ENCODE measurements at regions not wholly inside any gene's neighbourhood (a gene's known extent, or its start where the extent isn't known, plus 50 kb on each side); places are given as distances from the start of the nearest gene placed in this dataset.

DNA sequence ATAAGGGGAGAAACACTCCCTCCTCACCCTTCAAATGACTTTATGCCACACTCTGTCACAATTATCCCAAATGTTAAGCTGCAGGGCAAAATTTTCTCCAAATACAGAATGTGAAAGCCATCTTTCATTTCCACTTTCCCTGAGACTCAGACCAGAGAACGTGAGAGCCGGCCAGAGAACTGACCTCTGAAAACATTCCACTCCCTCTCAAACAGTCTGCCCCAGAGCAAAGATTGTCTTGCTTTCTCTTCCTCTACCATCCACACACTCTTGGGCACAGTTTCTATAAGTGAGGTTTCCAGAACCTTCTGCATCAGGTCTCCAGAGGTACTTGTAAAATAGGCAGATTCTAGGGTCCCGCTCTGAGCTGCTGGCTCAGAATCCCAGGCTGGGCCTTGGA lies 278.1 kb downstream of the FRK start:
- Histone ChIP-seq H3K14ac (ENCODE audit: low read length) (no peak overlapping the region), H3K27ac (ENCODE audit: low read depth, low read length) (no peak overlapping the region), H2BK120ac (ENCODE audit: insufficient read depth, low read length, poor library complexity) (no peak overlapping the region), H4K12ac (ENCODE audit: low read depth, low read length) (no peak overlapping the region), H3K4me1 (ENCODE audit: control insufficient read depth in 1 of 2, insufficient read depth in 2 of 2, low read length in 2 of 2) (no peaks in the 10 kb centered on the region), H3K4me2 (ENCODE audit: low read length) (no peak overlapping the region), H4K91ac (ENCODE audit: low read depth, low read length) (no peak overlapping the region), H3K79me2 (ENCODE audit: control insufficient read depth, insufficient read depth, low read length, poor library complexity) (no peaks in the 10 kb centered on the region), H3K79me1 (ENCODE audit: low read length) (no peaks in the 10 kb centered on the region), H2BK5ac (ENCODE audit: low read depth, low read length, poor library complexity) (no peak overlapping the region), H3K27me3 (ENCODE audit: insufficient read depth, low read length) (no peaks in the 10 kb centered on the region), H2AFZ (ENCODE audit: insufficient read depth, low read length, poor library complexity) (no peak overlapping the region), H3K4me3 (ENCODE audit: low read depth, low read length) (no peak overlapping the region), H3K23ac (ENCODE audit: low read length) (no peak overlapping the region), H3K9ac (ENCODE audit: low read length) (no peak overlapping the region), H2BK12ac (ENCODE audit: low read length) (no peak overlapping the region), H3K36me3 (ENCODE audit: control insufficient read depth in 1 of 2, insufficient read depth in 2 of 2, low read length in 2 of 2) (no peaks in the 10 kb centered on the region), H3K4ac (ENCODE audit: low read depth, low read length) (no peak overlapping the region), H3K18ac (ENCODE audit: low read length) (no peak overlapping the region), H3K9me3 (ENCODE audit: insufficient read depth, low read depth, low read length) (no peaks in the 10 kb centered on the region), H4K8ac (ENCODE audit: low read depth, low read length) (no peak overlapping the region), H2AK5ac (ENCODE audit: low read length) (no peak overlapping the region)
- no peak for DNase-seq
- WGBS (ENCODE audit: extremely low coverage, insufficient coverage, insufficient read length): no CpG with 5 or more reads among the region's 3 CpGs

GRCh38 chr6:115773741-115774140 lies 286.9 kb downstream of the FRK start:
- H3K23ac ChIP-seq (ENCODE audit: low read length): no peak overlapping the region
- H3K79me2 ChIP-seq (ENCODE audit: control insufficient read depth, insufficient read depth, low read length, poor library complexity): no peaks in the 10 kb centered on the region
- no peaks in the 10 kb centered on the region for H3K79me1 ChIP-seq (ENCODE audit: low read length)
- DNase-seq: no peak
- H2BK12ac ChIP-seq (ENCODE audit: low read length): no peak overlapping the region
- H3K27ac ChIP-seq (ENCODE audit: low read depth, low read length): no peak overlapping the region
- no peak overlapping the region for H3K4me2 ChIP-seq (ENCODE audit: low read length)
- H3K27me3 ChIP-seq (ENCODE audit: insufficient read depth, low read length): no peaks in the 10 kb centered on the region
- H3K4me3 ChIP-seq (ENCODE audit: low read depth, low read length): no peak overlapping the region
- no peak overlapping the region for H3K9ac ChIP-seq (ENCODE audit: low read length)
- no peak overlapping the region for H3K4ac ChIP-seq (ENCODE audit: low read depth, low read length)
- H2BK5ac ChIP-seq (ENCODE audit: low read depth, low read length, poor library complexity): no peak overlapping the region
- H2BK120ac ChIP-seq (ENCODE audit: insufficient read depth, low read length, poor library complexity): no peak overlapping the region
- H4K91ac ChIP-seq (ENCODE audit: low read depth, low read length): no peak overlapping the region
- no peak overlapping the region for H4K12ac ChIP-seq (ENCODE audit: low read depth, low read length)
- H2AFZ ChIP-seq (ENCODE audit: insufficient read depth, low read length, poor library complexity): no peak overlapping the region
- H3K14ac ChIP-seq (ENCODE audit: low read length): no peak overlapping the region
- no peak overlapping the region for H2AK5ac ChIP-seq (ENCODE audit: low read length)
- no peaks in the 10 kb centered on the region for H3K36me3 ChIP-seq (ENCODE audit: control insufficient read depth in 1 of 2, insufficient read depth in 2 of 2, low read length in 2 of 2)
- H3K18ac ChIP-seq (ENCODE audit: low read length): no peak overlapping the region
- WGBS (ENCODE audit: extremely low coverage, insufficient coverage, insufficient read length): no CpG with 5 or more reads among the region's 3 CpGs
- H3K4me1 ChIP-seq (ENCODE audit: control insufficient read depth in 1 of 2, insufficient read depth in 2 of 2, low read length in 2 of 2): no peaks in the 10 kb centered on the region
- H4K8ac ChIP-seq (ENCODE audit: low read depth, low read length): no peak overlapping the region
- H3K9me3 ChIP-seq (ENCODE audit: insufficient read depth, low read depth, low read length): no peaks in the 10 kb centered on the region

DNA sequence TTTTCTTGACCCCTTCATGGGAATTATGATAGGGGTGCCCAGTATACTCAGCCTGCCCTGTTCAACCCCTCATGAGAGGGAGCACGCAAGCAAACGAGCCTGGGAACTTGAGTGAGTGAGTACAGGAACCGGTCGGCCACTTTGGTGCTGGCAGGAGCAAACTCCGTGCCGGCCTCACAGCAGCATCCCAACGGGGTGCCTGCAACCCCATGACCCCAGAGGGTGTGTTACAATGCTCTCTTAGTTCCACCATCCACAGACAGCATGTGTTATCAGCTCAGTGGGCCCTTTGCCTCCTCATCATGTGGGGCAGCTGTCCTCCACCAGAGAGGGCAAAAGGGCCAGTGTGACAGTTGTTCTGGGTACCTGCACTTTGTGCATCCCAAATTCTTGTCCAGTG lies 289.8 kb downstream of the FRK start:
- WGBS (ENCODE audit: extremely low coverage, insufficient coverage, insufficient read length): no CpG with 5 or more reads among the region's 7 CpGs
- Histone ChIP-seq H3K4me2 (ENCODE audit: low read length) (no peak overlapping the region), H3K4me3 (ENCODE audit: low read depth, low read length) (no peak overlapping the region), H2BK120ac (ENCODE audit: insufficient read depth, low read length, poor library complexity) (no peak overlapping the region), H2BK5ac (ENCODE audit: low read depth, low read length, poor library complexity) (no peak overlapping the region), H2BK12ac (ENCODE audit: low read length) (no peak overlapping the region), H4K91ac (ENCODE audit: low read depth, low read length) (no peak overlapping the region), H3K79me2 (ENCODE audit: control insufficient read depth, insufficient read depth, low read length, poor library complexity) (no peaks in the 10 kb centered on the region), H3K27me3 (ENCODE audit: insufficient read depth, low read length) (no peaks in the 10 kb centered on the region), H3K4ac (ENCODE audit: low read depth, low read length) (no peak overlapping the region), H3K9ac (ENCODE audit: low read length) (no peak overlapping the region), H4K12ac (ENCODE audit: low read depth, low read length) (no peak overlapping the region), H4K8ac (ENCODE audit: low read depth, low read length) (no peak overlapping the region), H3K27ac (ENCODE audit: low read depth, low read length) (no peak overlapping the region), H2AK5ac (ENCODE audit: low read length) (no peak overlapping the region), H3K4me1 (ENCODE audit: control insufficient read depth in 1 of 2, insufficient read depth in 2 of 2, low read length in 2 of 2) (no peaks in the 10 kb centered on the region), H3K14ac (ENCODE audit: low read length) (no peak overlapping the region), H3K23ac (ENCODE audit: low read length) (no peak overlapping the region), H3K18ac (ENCODE audit: low read length) (no peak overlapping the region), H3K36me3 (ENCODE audit: control insufficient read depth in 1 of 2, insufficient read depth in 2 of 2, low read length in 2 of 2) (no peaks in the 10 kb centered on the region), H2AFZ (ENCODE audit: insufficient read depth, low read length, poor library complexity) (no peak overlapping the region), H3K79me1 (ENCODE audit: low read length) (no peaks in the 10 kb centered on the region), H3K9me3 (ENCODE audit: insufficient read depth, low read depth, low read length) (no peaks in the 10 kb centered on the region)
- no peak for DNase-seq

GRCh38 chr6:115768500-115768899 lies 292.2 kb downstream of the FRK start:
- Histone ChIP-seq H3K4me3 (ENCODE audit: low read depth, low read length) (no peak overlapping the region), H2BK12ac (ENCODE audit: low read length) (no peak overlapping the region), H2AFZ (ENCODE audit: insufficient read depth, low read length, poor library complexity) (no peak overlapping the region), H3K9ac (ENCODE audit: low read length) (no peak overlapping the region), H3K4me1 (ENCODE audit: control insufficient read depth in 1 of 2, insufficient read depth in 2 of 2, low read length in 2 of 2) (no peaks in the 10 kb centered on the region), H3K79me2 (ENCODE audit: control insufficient read depth, insufficient read depth, low read length, poor library complexity) (no peaks in the 10 kb centered on the region), H3K27me3 (ENCODE audit: insufficient read depth, low read length) (no peaks in the 10 kb centered on the region), H3K36me3 (ENCODE audit: control insufficient read depth in 1 of 2, insufficient read depth in 2 of 2, low read length in 2 of 2) (no peaks in the 10 kb centered on the region), H4K91ac (ENCODE audit: low read depth, low read length) (no peak overlapping the region), H3K9me3 (ENCODE audit: insufficient read depth, low read depth, low read length) (no peaks in the 10 kb centered on the region), H3K4ac (ENCODE audit: low read depth, low read length) (no peak overlapping the region), H4K8ac (ENCODE audit: low read depth, low read length) (no peak overlapping the region), H2BK5ac (ENCODE audit: low read depth, low read length, poor library complexity) (no peak overlapping the region), H2AK5ac (ENCODE audit: low read length) (no peak overlapping the region), H4K12ac (ENCODE audit: low read depth, low read length) (no peak overlapping the region), H3K79me1 (ENCODE audit: low read length) (no peaks in the 10 kb centered on the region), H2BK120ac (ENCODE audit: insufficient read depth, low read length, poor library complexity) (no peak overlapping the region), H3K14ac (ENCODE audit: low read length) (no peak overlapping the region), H3K4me2 (ENCODE audit: low read length) (no peak overlapping the region), H3K23ac (ENCODE audit: low read length) (no peak overlapping the region), H3K18ac (ENCODE audit: low read length) (no peak overlapping the region), H3K27ac (ENCODE audit: low read depth, low read length) (no peak overlapping the region)
- no peak for DNase-seq

GRCh38 chr6:115767931-115768330 lies 292.8 kb downstream of the FRK start:
- Histone ChIP-seq H4K8ac (ENCODE audit: low read depth, low read length) (no peak overlapping the region), H3K9ac (ENCODE audit: low read length) (no peak overlapping the region), H3K4me2 (ENCODE audit: low read length) (no peak overlapping the region), H2BK120ac (ENCODE audit: insufficient read depth, low read length, poor library complexity) (no peak overlapping the region), H3K14ac (ENCODE audit: low read length) (no peak overlapping the region), H3K9me3 (ENCODE audit: insufficient read depth, low read depth, low read length) (no peaks in the 10 kb centered on the region), H2BK12ac (ENCODE audit: low read length) (no peak overlapping the region), H3K79me2 (ENCODE audit: control insufficient read depth, insufficient read depth, low read length, poor library complexity) (no peaks in the 10 kb centered on the region), H3K27ac (ENCODE audit: low read depth, low read length) (no peak overlapping the region), H4K91ac (ENCODE audit: low read depth, low read length) (no peak overlapping the region), H3K18ac (ENCODE audit: low read length) (no peak overlapping the region), H3K4me3 (ENCODE audit: low read depth, low read length) (no peak overlapping the region), H3K4ac (ENCODE audit: low read depth, low read length) (no peak overlapping the region), H3K4me1 (ENCODE audit: control insufficient read depth in 1 of 2, insufficient read depth in 2 of 2, low read length in 2 of 2) (no peaks in the 10 kb centered on the region), H3K27me3 (ENCODE audit: insufficient read depth, low read length) (no peaks in the 10 kb centered on the region), H3K36me3 (ENCODE audit: control insufficient read depth in 1 of 2, insufficient read depth in 2 of 2, low read length in 2 of 2) (no peaks in the 10 kb centered on the region), H3K79me1 (ENCODE audit: low read length) (no peaks in the 10 kb centered on the region), H3K23ac (ENCODE audit: low read length) (no peak overlapping the region), H4K12ac (ENCODE audit: low read depth, low read length) (no peak overlapping the region), H2AK5ac (ENCODE audit: low read length) (no peak overlapping the region), H2BK5ac (ENCODE audit: low read depth, low read length, poor library complexity) (no peak overlapping the region), H2AFZ (ENCODE audit: insufficient read depth, low read length, poor library complexity) (no peak overlapping the region)
- no peak for DNase-seq
- WGBS (ENCODE audit: extremely low coverage, insufficient coverage, insufficient read length): no CpG with 5 or more reads among the region's 1 CpG
